Keratinocyte (primary cell): ENCODE measurements at regions not wholly inside any gene's neighbourhood (a gene's known extent, or its start where the extent isn't known, plus 50 kb on each side); places are given as distances from the start of the nearest gene placed in this dataset.

Experiments used
- DNase-seq: peaks from one replicate; pipeline ENCODE4 v3.0.0-alpha.2; 2011; ENCODE audit warnings: low read depth, missing footprints, low spot score
- FAIRE-seq: peaks from 2 replicates; lab custom pipeline; 2011; peaks lifted over from hg19 to GRCh38; lab: Jason Lieb, UNC
- H2AFZ ChIP-seq: 2 replicates; pipeline ENCODE4 v1.6.0; 2012; ENCODE audit warnings: low read length, control low read depth, inconsistent platforms; ENCODE audit not compliant: control insufficient read depth
- H3K27ac ChIP-seq: 2 replicates; pipeline ENCODE4 v1.5.1; 2011; ENCODE audit warnings: low read length; ENCODE audit not compliant: control insufficient read depth, insufficient read depth
- H3K27me3 ChIP-seq: 3 replicates; pipeline ENCODE4 v1.6.0; 2011; ENCODE audit warnings: low read length; ENCODE audit not compliant: control insufficient read depth, insufficient read depth; ENCODE audit errors: extremely low read depth
- H3K36me3 ChIP-seq, 2 experiments: 2 replicates in 1 of 2; 3 replicates in 1 of 2; pipeline ENCODE4 v1.5.1; 2011; ENCODE audit warnings: low read length in 2 of 2, mild to moderate bottlenecking in 1 of 2; ENCODE audit not compliant: control insufficient read depth in 2 of 2, insufficient read depth in 2 of 2; ENCODE audit errors: extremely low read depth in 1 of 2
- H3K4me1 ChIP-seq: 3 replicates; pipeline ENCODE4 v1.5.1; 2011; ENCODE audit warnings: low read length; ENCODE audit not compliant: control insufficient read depth, insufficient read depth; ENCODE audit errors: extremely low read depth
- H3K4me2 ChIP-seq: 3 replicates; pipeline ENCODE4 v1.6.0; 2011; ENCODE audit warnings: low read depth, low read length; ENCODE audit not compliant: control insufficient read depth, insufficient read depth; ENCODE audit errors: extremely low read depth
- H3K4me3 ChIP-seq, 3 experiments: fragments of 200-600 bp in 1 of 3; sonication (generic) in 1 of 3; 2 replicates in 2 of 3; 3 replicates in 1 of 3; pipeline ENCODE4 v1.5.1; 2011 to 2016; ENCODE audit warnings: low read length in 3 of 3, mild to moderate bottlenecking in 3 of 3, control low read depth in 2 of 3, inconsistent platforms in 1 of 3, low read depth in 1 of 3, mixed read lengths in 1 of 3, mixed run types in 1 of 3, moderate library complexity in 1 of 3; ENCODE audit not compliant: control insufficient read depth in 2 of 3, insufficient read depth in 2 of 3; ENCODE audit errors: extremely low read depth in 1 of 3
- H3K79me2 ChIP-seq: 2 replicates; pipeline ENCODE4 v1.6.0; 2012; ENCODE audit warnings: low read length; ENCODE audit not compliant: control insufficient read depth, insufficient read depth
- H3K9ac ChIP-seq: 3 replicates; pipeline ENCODE4 v1.6.0; 2011; ENCODE audit warnings: low read length; ENCODE audit not compliant: control insufficient read depth, insufficient read depth; ENCODE audit errors: extremely low read depth
- H3K9me1 ChIP-seq: 3 replicates; pipeline ENCODE4 v1.6.0; 2011; ENCODE audit warnings: low read length; ENCODE audit not compliant: control insufficient read depth, insufficient read depth; ENCODE audit errors: extremely low read depth
- H3K9me3 ChIP-seq: 2 replicates; pipeline ENCODE4 v1.5.1; 2012; ENCODE audit warnings: low read depth, low read length; ENCODE audit not compliant: control insufficient read depth
- H4K20me1 ChIP-seq: 3 replicates; pipeline ENCODE4 v1.6.0; 2011; ENCODE audit warnings: low read length; ENCODE audit not compliant: control insufficient read depth, insufficient read depth; ENCODE audit errors: extremely low read depth
- EZH2 ChIP-seq: IDR thresholded peaks from one replicate; pipeline ENCODE4 v1.6.1; 2012; ENCODE audit warnings: inconsistent platforms, mild to moderate bottlenecking, low read length, moderate library complexity
- dilution Hi-C: fragments of 300-500 bp; cut with MboI; formaldehyde crosslinking; loops from one replicate; pipeline ENCODE4 v1.7.0; 2020; ENCODE audit warnings: low sequenced_read_pairs; ENCODE audit not compliant: extremely low pct_ligation_motif_present
- TF ChIP-seq, protein P1 (sequence below), 3 experiments: IDR thresholded peaks in 1 of 3; conservative IDR thresholded peaks in 1 of 3; optimal IDR thresholded peaks in 1 of 3; 2 replicates in 2 of 3; 3 replicates in 1 of 3; pipeline versions ENCODE3 to v1.5.1; 2011; ENCODE audit warnings: low read length in 3 of 3, mild to moderate bottlenecking in 3 of 3, moderate library complexity in 2 of 3, control low read depth in 1 of 3, inconsistent platforms in 1 of 3; ENCODE audit not compliant: insufficient read depth in 2 of 3; ENCODE audit errors: extremely low read depth in 1 of 3

- Histone ChIP-seq H4K20me1 (no peaks in the 10 kb centered on the region), H3K27ac (no peak overlapping the region), H3K9ac (no peak overlapping the region), H3K4me3 (no peak overlapping the region), H2AFZ (no peak overlapping the region), H3K4me2 (no peak overlapping the region), H3K36me3 (peaks cover 0 to 17% of the 10 kb centered on the region in 2 experiments), H3K27me3 (no peaks in the 10 kb centered on the region), H3K9me1 (no peaks in the 10 kb centered on the region), H3K79me2 (no peaks in the 10 kb centered on the region), H3K4me1 (no peaks in the 10 kb centered on the region), H3K9me3 (no peaks in the 10 kb centered on the region)
- TF ChIP-seq, protein P1, sequence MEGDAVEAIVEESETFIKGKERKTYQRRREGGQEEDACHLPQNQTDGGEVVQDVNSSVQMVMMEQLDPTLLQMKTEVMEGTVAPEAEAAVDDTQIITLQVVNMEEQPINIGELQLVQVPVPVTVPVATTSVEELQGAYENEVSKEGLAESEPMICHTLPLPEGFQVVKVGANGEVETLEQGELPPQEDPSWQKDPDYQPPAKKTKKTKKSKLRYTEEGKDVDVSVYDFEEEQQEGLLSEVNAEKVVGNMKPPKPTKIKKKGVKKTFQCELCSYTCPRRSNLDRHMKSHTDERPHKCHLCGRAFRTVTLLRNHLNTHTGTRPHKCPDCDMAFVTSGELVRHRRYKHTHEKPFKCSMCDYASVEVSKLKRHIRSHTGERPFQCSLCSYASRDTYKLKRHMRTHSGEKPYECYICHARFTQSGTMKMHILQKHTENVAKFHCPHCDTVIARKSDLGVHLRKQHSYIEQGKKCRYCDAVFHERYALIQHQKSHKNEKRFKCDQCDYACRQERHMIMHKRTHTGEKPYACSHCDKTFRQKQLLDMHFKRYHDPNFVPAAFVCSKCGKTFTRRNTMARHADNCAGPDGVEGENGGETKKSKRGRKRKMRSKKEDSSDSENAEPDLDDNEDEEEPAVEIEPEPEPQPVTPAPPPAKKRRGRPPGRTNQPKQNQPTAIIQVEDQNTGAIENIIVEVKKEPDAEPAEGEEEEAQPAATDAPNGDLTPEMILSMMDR (optimal IDR thresholded peaks at IDR 0.05 in 1 of 3, IDR thresholded peaks at IDR 0.05 in 1 of 3, conservative IDR thresholded peaks at IDR 0.05 in 1 of 3; ENCODE audit: extremely low read depth in 1 of 3, insufficient read depth in 2 of 3, low read length in 3 of 3): no peak
- no peak for TF ChIP-seq EZH2
- FAIRE-seq (no peak), DNase-seq (no peak)
- dilution Hi-C loops: no loop called here
Observed at GRCh38 chr14:71687166-71687831, 244.9 kb upstream of the RGS6 start.

- no peaks in the 10 kb centered on the region for H3K27me3 ChIP-seq
- H3K27ac ChIP-seq: no peak overlapping the region
- H3K4me3 ChIP-seq: no peak overlapping the region
- no peaks in the 10 kb centered on the region for H4K20me1 ChIP-seq
- no peak overlapping the region for H2AFZ ChIP-seq
- no peaks in the 10 kb centered on the region for H3K79me2 ChIP-seq
- peaks cover 0 to 23% of the 10 kb centered on the region in 2 experiments for H3K36me3 ChIP-seq
- no peaks in the 10 kb centered on the region for H3K9me3 ChIP-seq
- no peak for FAIRE-seq
- TF ChIP-seq, protein P1 (optimal IDR thresholded peaks at IDR 0.05 in 1 of 3, IDR thresholded peaks at IDR 0.05 in 1 of 3, conservative IDR thresholded peaks at IDR 0.05 in 1 of 3; ENCODE audit: extremely low read depth in 1 of 3, insufficient read depth in 2 of 3, low read length in 3 of 3): no peak
- no peak for TF ChIP-seq EZH2
- no peak overlapping the region for H3K4me2 ChIP-seq
- no peak for DNase-seq
- dilution Hi-C loops: no loop called here
- no peaks in the 10 kb centered on the region for H3K9me1 ChIP-seq
- H3K9ac ChIP-seq: no peak overlapping the region
- no peaks in the 10 kb centered on the region for H3K4me1 ChIP-seq
Observed at GRCh38 chr14:71688576-71688975, 243.7 kb upstream of the RGS6 start.
